HUES64 (cell line): ENCODE measurements at regions not wholly inside any gene's neighbourhood (a gene's known extent, or its start where the extent isn't known, plus 50 kb on each side); places are given as distances from the start of the nearest gene placed in this dataset.
"Not testable (repeated sequence)": the region's sequence is repeated elsewhere in the genome, so short reads cannot be mapped to it uniquely, and the experiment has no call there.

Experiments
- H3K27ac ChIP-seq: 2 replicates; pipeline ENCODE4 v1.7.0; 2013; ENCODE audit warnings: low read depth, low read length, inconsistent platforms
- H3K27me3 ChIP-seq: 2 replicates; pipeline ENCODE4 v1.6.1; 2013; ENCODE audit warnings: mild to moderate bottlenecking, low read length; ENCODE audit not compliant: insufficient read depth
- H3K36me3 ChIP-seq: 2 replicates; pipeline ENCODE4 v1.6.1; 2013; ENCODE audit warnings: mild to moderate bottlenecking, low read length; ENCODE audit not compliant: insufficient read depth
- H3K4me1 ChIP-seq: 2 replicates; pipeline ENCODE4 v1.6.1; 2013; ENCODE audit warnings: mild to moderate bottlenecking, low read length, moderate library complexity; ENCODE audit not compliant: insufficient read depth
- H3K4me3 ChIP-seq: 2 replicates; pipeline ENCODE4 v1.5.1; 2013; ENCODE audit warnings: mild to moderate bottlenecking, low read length, moderate library complexity
- H3K9ac ChIP-seq: 2 replicates; pipeline ENCODE4 v1.6.1; 2013; ENCODE audit warnings: mild to moderate bottlenecking, low read depth, low read length
- H3K9me3 ChIP-seq: 2 replicates; pipeline ENCODE4 v1.6.1; 2013; ENCODE audit warnings: low read depth, low read length; ENCODE audit not compliant: insufficient read depth
- WGBS: fragments of 150-250, 120-280 bp; methylation state at CpG from one replicate; pipeline ENCODE4 v1.1.7; 2013; ENCODE audit warnings: missing lambda C conversion rate; 5-methylcytosine and 5-hydroxymethylcytosine counted together

GRCh38 chr7:81075150-81075549 lies 156.3 kb upstream of the SEMA3C start:
- WGBS, result 98% methylated on average over 2 of the region's 2 CpGs
- H3K27me3 ChIP-seq, result no peaks in the 10 kb centered on the region
- no peak overlapping the region for H3K27ac ChIP-seq
- no peaks in the 10 kb centered on the region for H3K36me3 ChIP-seq
- no peak overlapping the region for H3K9ac ChIP-seq
- H3K4me3 ChIP-seq, result no peak overlapping the region
- peaks cover 12% of the 10 kb centered on the region for H3K9me3 ChIP-seq
- H3K4me1 ChIP-seq, result no peaks in the 10 kb centered on the region

- Histone ChIP-seq H3K9ac (no peak overlapping the region), H3K4me1 (no peaks in the 10 kb centered on the region), H3K36me3 (no peaks in the 10 kb centered on the region), H3K9me3 (peaks cover 12% of the 10 kb centered on the region), H3K4me3 (no peak overlapping the region), H3K27me3 (no peaks in the 10 kb centered on the region), H3K27ac (no peak overlapping the region)
- 93% methylated on average over 3 of the region's 3 CpGs for WGBS
Measured at GRCh38 chr7:81074406-81074805, 155.6 kb upstream of the SEMA3C start.

GRCh38 chr7:81073931-81074251 lies 155.0 kb upstream of the SEMA3C start:
- H3K9me3 ChIP-seq, result peaks cover 12% of the 10 kb centered on the region
- no peaks in the 10 kb centered on the region for H3K4me1 ChIP-seq
- H3K4me3 ChIP-seq, result no peak overlapping the region
- no peak overlapping the region for H3K27ac ChIP-seq
- H3K9ac ChIP-seq, result no peak overlapping the region
- no peaks in the 10 kb centered on the region for H3K27me3 ChIP-seq
- no peaks in the 10 kb centered on the region for H3K36me3 ChIP-seq
- WGBS, result 88% methylated on average over 1 of the region's 1 CpG

GRCh38 chr7:81070956-81071355 lies 152.1 kb upstream of the SEMA3C start:
- H3K9me3 ChIP-seq, result peaks cover 12% of the 10 kb centered on the region
- H3K36me3 ChIP-seq, result no peaks in the 10 kb centered on the region
- no peak overlapping the region for H3K27ac ChIP-seq
- no peaks in the 10 kb centered on the region for H3K4me1 ChIP-seq
- H3K27me3 ChIP-seq, result no peaks in the 10 kb centered on the region
- no peak overlapping the region for H3K9ac ChIP-seq
- no peak overlapping the region for H3K4me3 ChIP-seq
- 91% methylated on average over 21 of the region's 21 CpGs for WGBS

GRCh38 chr7:81066797-81067196 lies 147.9 kb upstream of the SEMA3C start:
- Histone ChIP-seq H3K4me3 (no peak overlapping the region), H3K4me1 (no peaks in the 10 kb centered on the region), H3K9me3 (peaks cover 12% of the 10 kb centered on the region), H3K9ac (no peak overlapping the region), H3K27ac (no peak overlapping the region), H3K36me3 (no peaks in the 10 kb centered on the region), H3K27me3 (no peaks in the 10 kb centered on the region)

- WGBS, result 97% methylated on average over 1 of the region's 1 CpG
- no peak overlapping the region for H3K27ac ChIP-seq
- no peaks in the 10 kb centered on the region for H3K27me3 ChIP-seq
- no peak overlapping the region for H3K9ac ChIP-seq
- H3K4me1 ChIP-seq, result no peaks in the 10 kb centered on the region
- no peaks in the 10 kb centered on the region for H3K36me3 ChIP-seq
- H3K9me3 ChIP-seq, result no peaks in the 10 kb centered on the region
- no peak overlapping the region for H3K4me3 ChIP-seq
Measured at GRCh38 chr7:81064426-81064825, 145.6 kb upstream of the SEMA3C start.

- 94% methylated on average over 2 of the region's 2 CpGs for WGBS
- no peak overlapping the region for H3K4me3 ChIP-seq
- no peaks in the 10 kb centered on the region for H3K36me3 ChIP-seq
- no peak overlapping the region for H3K27ac ChIP-seq
- no peaks in the 10 kb centered on the region for H3K4me1 ChIP-seq
- no peaks in the 10 kb centered on the region for H3K9me3 ChIP-seq
- H3K27me3 ChIP-seq, result no peaks in the 10 kb centered on the region
- no peak overlapping the region for H3K9ac ChIP-seq
Measured at GRCh38 chr7:81062755-81063154, 143.9 kb upstream of the SEMA3C start.

- not testable (repeated sequence) for H3K9ac ChIP-seq, H3K4me1 ChIP-seq
- WGBS, result 96% methylated on average over 19 of the region's 19 CpGs
Measured at GRCh38 chr7:81057469-81057868, 138.6 kb upstream of the SEMA3C start.

GRCh38 chr7:81053623-81054022 lies 134.8 kb upstream of the SEMA3C start:
- 94% methylated on average over 2 of the region's 2 CpGs for WGBS
- no peak overlapping the region for H3K4me3 ChIP-seq
- no peaks in the 10 kb centered on the region for H3K36me3 ChIP-seq
- H3K27me3 ChIP-seq, result no peaks in the 10 kb centered on the region
- H3K27ac ChIP-seq, result no peak overlapping the region
- H3K9ac ChIP-seq, result no peak overlapping the region
- no peaks in the 10 kb centered on the region for H3K9me3 ChIP-seq
- no peaks in the 10 kb centered on the region for H3K4me1 ChIP-seq

More at GRCh38 chr7:81057469-81057868, 138.6 kb upstream of the SEMA3C start:
- H3K27ac ChIP-seq, H3K9me3 ChIP-seq, H3K27me3 ChIP-seq, H3K4me3 ChIP-seq, H3K36me3 ChIP-seq: not testable (repeated sequence)

- H3K36me3 ChIP-seq, result no peaks in the 10 kb centered on the region
- H3K4me3 ChIP-seq, result no peak overlapping the region
- 98% methylated on average over 2 of the region's 3 CpGs for WGBS
- no peaks in the 10 kb centered on the region for H3K4me1 ChIP-seq
- no peaks in the 10 kb centered on the region for H3K27me3 ChIP-seq
- H3K9ac ChIP-seq, result no peak overlapping the region
- H3K27ac ChIP-seq, result no peak overlapping the region
- peaks cover 5% of the 10 kb centered on the region; the same call in 1 of the 2 replicates for H3K9me3 ChIP-seq
Measured at GRCh38 chr7:81051811-81052413, 133.1 kb upstream of the SEMA3C start.

GRCh38 chr7:81045491-81046030 lies 126.7 kb upstream of the SEMA3C start:
- no peak overlapping the region for H3K9ac ChIP-seq
- H3K27ac ChIP-seq, result no peak overlapping the region
- H3K36me3 ChIP-seq, result no peaks in the 10 kb centered on the region
- H3K9me3 ChIP-seq, result peaks cover 6% of the 10 kb centered on the region; the same call in 1 of the 2 replicates
- H3K4me3 ChIP-seq, result no peak overlapping the region
- no peaks in the 10 kb centered on the region for H3K4me1 ChIP-seq
- no peaks in the 10 kb centered on the region for H3K27me3 ChIP-seq

- H3K9ac ChIP-seq, H3K27me3 ChIP-seq, H3K36me3 ChIP-seq, H3K4me3 ChIP-seq, H3K9me3 ChIP-seq, H3K4me1 ChIP-seq, H3K27ac ChIP-seq: not testable (repeated sequence)
- WGBS, result 97% methylated on average over 21 of the region's 21 CpGs
Measured at GRCh38 chr7:81042646-81043045, 123.8 kb upstream of the SEMA3C start.
